HFFc6 (cell line): ENCODE measurements at regions not wholly inside any gene's neighbourhood (a gene's known extent, or its start where the extent isn't known, plus 50 kb on each side); places are given as distances from the start of the nearest gene placed in this dataset.

Experiments
- DNase-seq: peaks from one replicate; pipeline ENCODE4 v3.0.0-alpha.2; 2018
- H3K27ac Mint-ChIP-seq: 2 replicates; pipeline ENCODE4 v1.8.0; 2020; ENCODE audit warnings: mild to moderate bottlenecking, mixed read lengths
- H3K27me3 Mint-ChIP-seq: 2 replicates; pipeline ENCODE4 v1.8.0; 2021; ENCODE audit warnings: mild to moderate bottlenecking, moderate library complexity, mixed read lengths; ENCODE audit not compliant: insufficient read depth
- H3K36me3 Mint-ChIP-seq: 2 replicates; pipeline ENCODE4 v1.8.0; 2021; ENCODE audit warnings: low read depth, mixed read lengths
- H3K4me1 Mint-ChIP-seq: 2 replicates; pipeline ENCODE4 v1.8.0; 2020; ENCODE audit warnings: low read depth, mixed read lengths
- H3K4me3 Mint-ChIP-seq: 2 replicates; pipeline ENCODE4 v1.8.0; 2020; ENCODE audit warnings: mild to moderate bottlenecking, moderate library complexity, mixed read lengths
- H3K9me3 Mint-ChIP-seq: 2 replicates; pipeline ENCODE4 v1.8.0; 2020; ENCODE audit warnings: mild to moderate bottlenecking, mixed read lengths
- TF ChIP-seq, protein P1 (sequence below): fragments of 200-600 bp; sonication (generic); IDR thresholded peaks from 2 replicates; pipeline ENCODE4 v1.5.0; 2021; ENCODE audit warnings: antibody characterized with exemption, mild to moderate bottlenecking

- DNase-seq: no peak
- TF ChIP-seq, protein P1, sequence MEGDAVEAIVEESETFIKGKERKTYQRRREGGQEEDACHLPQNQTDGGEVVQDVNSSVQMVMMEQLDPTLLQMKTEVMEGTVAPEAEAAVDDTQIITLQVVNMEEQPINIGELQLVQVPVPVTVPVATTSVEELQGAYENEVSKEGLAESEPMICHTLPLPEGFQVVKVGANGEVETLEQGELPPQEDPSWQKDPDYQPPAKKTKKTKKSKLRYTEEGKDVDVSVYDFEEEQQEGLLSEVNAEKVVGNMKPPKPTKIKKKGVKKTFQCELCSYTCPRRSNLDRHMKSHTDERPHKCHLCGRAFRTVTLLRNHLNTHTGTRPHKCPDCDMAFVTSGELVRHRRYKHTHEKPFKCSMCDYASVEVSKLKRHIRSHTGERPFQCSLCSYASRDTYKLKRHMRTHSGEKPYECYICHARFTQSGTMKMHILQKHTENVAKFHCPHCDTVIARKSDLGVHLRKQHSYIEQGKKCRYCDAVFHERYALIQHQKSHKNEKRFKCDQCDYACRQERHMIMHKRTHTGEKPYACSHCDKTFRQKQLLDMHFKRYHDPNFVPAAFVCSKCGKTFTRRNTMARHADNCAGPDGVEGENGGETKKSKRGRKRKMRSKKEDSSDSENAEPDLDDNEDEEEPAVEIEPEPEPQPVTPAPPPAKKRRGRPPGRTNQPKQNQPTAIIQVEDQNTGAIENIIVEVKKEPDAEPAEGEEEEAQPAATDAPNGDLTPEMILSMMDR: no peak
- Mint-ChIP-seq H3K4me1 (no peaks in the 10 kb centered on the region), H3K9me3 (peaks cover 26% of the 10 kb centered on the region), H3K36me3 (no peaks in the 10 kb centered on the region), H3K27me3 (no peaks in the 10 kb centered on the region), H3K4me3 (no peak overlapping the region), H3K27ac (no peak overlapping the region)
Measured at GRCh38 chr21:24738063-24738462, 869.2 kb downstream of the MRPL39 start.

- no peaks in the 10 kb centered on the region for H3K27me3 Mint-ChIP-seq
- H3K9me3 Mint-ChIP-seq: peaks cover 27% of the 10 kb centered on the region
- TF ChIP-seq, protein P1: no peak
- H3K4me3 Mint-ChIP-seq: no peak overlapping the region
- H3K4me1 Mint-ChIP-seq: no peaks in the 10 kb centered on the region
- DNase-seq: no peak
- H3K27ac Mint-ChIP-seq: no peak overlapping the region
- no peaks in the 10 kb centered on the region for H3K36me3 Mint-ChIP-seq
Measured at GRCh38 chr21:24737296-24737850, 869.9 kb downstream of the MRPL39 start.

DNA sequence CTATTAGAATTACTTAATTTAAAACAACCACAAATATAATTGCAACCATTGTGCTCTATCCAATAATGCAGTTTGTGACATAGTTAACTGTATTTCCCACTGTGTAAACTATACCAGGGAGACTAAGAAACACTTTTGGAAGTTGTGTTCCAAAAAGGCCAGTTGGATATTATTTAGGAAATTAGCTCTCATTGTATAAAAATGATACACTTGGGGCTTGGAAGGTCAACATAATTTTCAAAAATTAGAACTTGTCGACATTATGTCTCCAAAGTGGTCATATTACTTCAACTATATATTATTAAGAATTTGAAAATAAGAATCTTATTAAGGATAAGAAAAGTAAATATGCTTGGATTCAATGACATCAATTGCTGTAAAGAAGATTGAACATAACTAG is 876.6 kb downstream of the MRPL39 start:
- H3K9me3 Mint-ChIP-seq: peaks cover 25% of the 10 kb centered on the region
- H3K27me3 Mint-ChIP-seq: no peaks in the 10 kb centered on the region
- H3K36me3 Mint-ChIP-seq: no peaks in the 10 kb centered on the region
- no peak overlapping the region for H3K4me3 Mint-ChIP-seq
- TF ChIP-seq, protein P1: no peak
- no peak overlapping the region for H3K27ac Mint-ChIP-seq
- no peak for DNase-seq
- H3K4me1 Mint-ChIP-seq: no peaks in the 10 kb centered on the region

DNA sequence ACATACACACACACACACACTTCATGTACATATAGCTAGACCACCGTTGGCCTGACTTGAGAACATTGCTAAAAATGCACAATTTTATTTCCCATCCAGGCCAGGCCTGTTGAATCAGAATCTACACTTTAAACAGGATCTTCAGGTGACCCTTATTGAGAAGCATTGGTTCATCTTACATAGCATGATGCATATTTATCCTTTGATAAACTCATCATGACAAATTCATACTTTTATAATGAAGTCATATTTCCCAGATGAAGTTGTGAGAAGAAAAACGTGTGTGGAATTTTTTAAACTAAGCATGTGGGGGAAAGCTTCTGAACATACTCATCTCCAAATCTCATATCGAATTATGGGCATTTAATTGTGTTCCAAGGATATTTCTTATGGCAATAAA is 877.7 kb downstream of the MRPL39 start:
- no peak for DNase-seq
- Mint-ChIP-seq H3K27ac (no peak overlapping the region), H3K4me3 (no peak overlapping the region), H3K36me3 (no peaks in the 10 kb centered on the region), H3K4me1 (no peaks in the 10 kb centered on the region), H3K27me3 (no peaks in the 10 kb centered on the region), H3K9me3 (peaks cover 31% of the 10 kb centered on the region)
- TF ChIP-seq, protein P1: no peak

DNA sequence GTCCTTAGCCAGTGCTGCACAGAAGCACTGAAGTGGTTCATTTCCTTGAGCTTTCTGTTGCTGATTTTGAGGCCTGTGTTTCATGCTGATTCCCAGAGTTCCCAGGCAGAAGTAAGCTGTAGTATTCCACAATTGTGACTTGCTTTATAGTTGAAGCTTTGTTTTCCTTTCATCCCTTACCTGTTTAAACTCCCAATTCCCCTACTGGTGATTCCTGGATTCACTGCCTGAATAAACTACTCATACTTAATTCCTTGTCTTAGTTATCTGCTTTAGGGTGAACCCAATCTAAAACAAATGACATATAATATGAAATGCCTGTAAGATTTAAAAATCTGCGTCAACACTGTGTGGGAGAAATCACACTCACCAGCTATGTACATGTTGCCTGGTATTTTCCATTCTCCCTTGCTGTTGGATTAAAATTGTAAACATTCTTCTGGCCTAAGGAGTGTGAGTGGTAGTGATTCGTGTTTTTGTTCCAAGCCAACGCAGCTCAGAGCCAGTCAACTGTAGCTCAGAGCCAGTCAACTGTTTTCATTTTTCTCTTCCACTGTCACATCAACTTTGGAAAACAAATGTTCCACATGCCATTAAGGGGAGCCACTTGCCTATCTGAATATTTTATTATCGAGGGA is 879.4 kb downstream of the MRPL39 start:
- no peak for DNase-seq
- no peak overlapping the region for H3K27ac Mint-ChIP-seq

More for the DNA sequence above, 879.4 kb downstream of the MRPL39 start:
- TF ChIP-seq, protein P1: no peak
- Mint-ChIP-seq H3K27me3 (no peaks in the 10 kb centered on the region), H3K36me3 (no peaks in the 10 kb centered on the region), H3K4me3 (no peak overlapping the region), H3K4me1 (no peaks in the 10 kb centered on the region), H3K9me3 (peaks cover 20% of the 10 kb centered on the region)
